Glutamatergic neuron (in vitro differentiated cells): ENCODE measurements at regions not wholly inside any gene's neighbourhood (a gene's known extent, or its start where the extent isn't known, plus 50 kb on each side); places are given as distances from the start of the nearest gene placed in this dataset.
A peak's percentile ranks its signal among the peaks of the same experiment; 100 is the strongest.

Experiments used
- DNase-seq: peaks from one replicate; pipeline ENCODE4 v3.0.0; 2022
- H3K27ac Mint-ChIP-seq: one replicate; pipeline ENCODE4 v1.8.0; 2020; ENCODE audit warnings: mild to moderate bottlenecking, mixed read lengths, inconsistent platforms; ENCODE audit not compliant: unreplicated experiment
- H3K27me3 Mint-ChIP-seq: one replicate; pipeline ENCODE4 v1.8.0; 2020; ENCODE audit warnings: mild to moderate bottlenecking, moderate library complexity, mixed read lengths, inconsistent platforms; ENCODE audit not compliant: unreplicated experiment
- H3K36me3 Mint-ChIP-seq: one replicate; pipeline ENCODE4 v1.8.0; 2020; ENCODE audit warnings: mild to moderate bottlenecking, mixed read lengths, inconsistent platforms; ENCODE audit not compliant: unreplicated experiment
- H3K4me1 Mint-ChIP-seq: one replicate; pipeline ENCODE4 v1.8.0; 2020; ENCODE audit warnings: mild to moderate bottlenecking, low read depth, mixed read lengths, inconsistent platforms; ENCODE audit not compliant: unreplicated experiment
- H3K4me3 Mint-ChIP-seq: one replicate; pipeline ENCODE4 v1.8.0; 2020; ENCODE audit warnings: mild to moderate bottlenecking, mixed read lengths, inconsistent platforms; ENCODE audit not compliant: unreplicated experiment
- H3K9me3 Mint-ChIP-seq: one replicate; pipeline ENCODE4 v1.8.0; 2020; ENCODE audit warnings: mild to moderate bottlenecking, moderate library complexity, mixed read lengths, inconsistent platforms; ENCODE audit not compliant: unreplicated experiment
- TF ChIP-seq, protein P1 (sequence below): fragments of 200-600 bp; sonication (generic); IDR thresholded peaks from one replicate; pipeline ENCODE4 v1.5.0; 2021; ENCODE audit not compliant: partially characterized antibody, unreplicated experiment

DNA sequence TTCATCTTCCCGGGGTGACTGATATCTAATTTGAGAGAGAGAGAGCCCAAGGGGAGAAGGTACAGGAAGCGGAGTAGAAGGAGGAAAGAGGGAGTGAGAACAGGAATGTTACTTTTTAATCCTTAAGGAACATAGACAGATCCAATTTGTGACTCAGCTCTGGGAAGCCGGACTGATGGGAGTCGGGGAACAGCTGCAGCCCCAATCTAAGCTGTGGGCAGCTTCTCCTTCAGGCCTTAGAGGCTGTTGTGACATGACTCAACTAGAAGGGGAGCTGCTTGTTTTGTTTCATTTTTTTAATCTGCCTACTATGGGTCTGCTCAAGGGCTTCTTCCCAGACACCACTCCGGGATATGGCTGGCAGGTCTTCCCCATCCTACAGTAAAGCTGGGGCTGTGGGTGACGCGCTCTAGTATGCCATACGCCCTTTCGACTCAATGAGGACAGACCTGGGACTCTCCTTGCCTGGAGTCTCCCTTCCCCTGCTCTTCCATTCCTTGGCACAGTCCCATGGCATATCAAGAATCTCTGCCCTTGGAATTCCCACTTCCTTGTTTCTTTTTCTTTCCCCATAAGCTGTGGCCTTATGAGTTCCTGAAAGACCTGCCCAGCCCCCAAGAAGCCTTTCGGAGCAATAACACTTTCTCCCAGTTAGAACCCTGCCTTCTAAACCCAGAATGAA, 103.3 kb upstream of the AKIP1 start:
- H3K4me1 Mint-ChIP-seq, result peaks cover 50% of the 10 kb centered on the region
- H3K9me3 Mint-ChIP-seq, result peaks cover 5% of the 10 kb centered on the region
- DNase-seq, result no peak
- no peaks in the 10 kb centered on the region for H3K36me3 Mint-ChIP-seq
- TF ChIP-seq, protein P1, sequence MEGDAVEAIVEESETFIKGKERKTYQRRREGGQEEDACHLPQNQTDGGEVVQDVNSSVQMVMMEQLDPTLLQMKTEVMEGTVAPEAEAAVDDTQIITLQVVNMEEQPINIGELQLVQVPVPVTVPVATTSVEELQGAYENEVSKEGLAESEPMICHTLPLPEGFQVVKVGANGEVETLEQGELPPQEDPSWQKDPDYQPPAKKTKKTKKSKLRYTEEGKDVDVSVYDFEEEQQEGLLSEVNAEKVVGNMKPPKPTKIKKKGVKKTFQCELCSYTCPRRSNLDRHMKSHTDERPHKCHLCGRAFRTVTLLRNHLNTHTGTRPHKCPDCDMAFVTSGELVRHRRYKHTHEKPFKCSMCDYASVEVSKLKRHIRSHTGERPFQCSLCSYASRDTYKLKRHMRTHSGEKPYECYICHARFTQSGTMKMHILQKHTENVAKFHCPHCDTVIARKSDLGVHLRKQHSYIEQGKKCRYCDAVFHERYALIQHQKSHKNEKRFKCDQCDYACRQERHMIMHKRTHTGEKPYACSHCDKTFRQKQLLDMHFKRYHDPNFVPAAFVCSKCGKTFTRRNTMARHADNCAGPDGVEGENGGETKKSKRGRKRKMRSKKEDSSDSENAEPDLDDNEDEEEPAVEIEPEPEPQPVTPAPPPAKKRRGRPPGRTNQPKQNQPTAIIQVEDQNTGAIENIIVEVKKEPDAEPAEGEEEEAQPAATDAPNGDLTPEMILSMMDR, result no peak
- H3K27me3 Mint-ChIP-seq, result no peaks in the 10 kb centered on the region
- peak overlapping the region; percentile 72 for H3K4me3 Mint-ChIP-seq
- peak overlapping the region; percentile 20 for H3K27ac Mint-ChIP-seq

DNA sequence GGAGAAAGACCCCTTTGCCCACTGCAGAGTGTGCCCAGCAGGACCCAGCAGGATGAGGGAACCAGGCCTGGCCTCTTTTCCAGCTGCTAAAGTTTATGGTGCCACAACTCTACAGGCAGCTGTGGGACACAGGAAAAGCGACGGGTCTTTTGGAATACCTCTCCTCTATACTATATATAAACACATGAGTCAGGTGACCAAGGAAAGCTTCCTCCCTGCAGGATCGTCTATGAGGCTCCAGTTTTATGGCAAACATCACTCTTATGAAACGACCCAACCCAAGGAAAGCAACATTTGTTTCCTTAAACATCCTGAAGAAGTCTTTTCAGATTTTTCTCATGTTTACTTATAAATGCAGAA, 102.8 kb upstream of the AKIP1 start:
- Mint-ChIP-seq H3K4me1 (peaks cover 50% of the 10 kb centered on the region), H3K27me3 (no peaks in the 10 kb centered on the region), H3K27ac (no peak overlapping the region), H3K4me3 (peak overlapping the region; percentile 40), H3K9me3 (peaks cover 5% of the 10 kb centered on the region), H3K36me3 (no peaks in the 10 kb centered on the region)
- TF ChIP-seq, protein P1, result no peak
- no peak for DNase-seq

DNA sequence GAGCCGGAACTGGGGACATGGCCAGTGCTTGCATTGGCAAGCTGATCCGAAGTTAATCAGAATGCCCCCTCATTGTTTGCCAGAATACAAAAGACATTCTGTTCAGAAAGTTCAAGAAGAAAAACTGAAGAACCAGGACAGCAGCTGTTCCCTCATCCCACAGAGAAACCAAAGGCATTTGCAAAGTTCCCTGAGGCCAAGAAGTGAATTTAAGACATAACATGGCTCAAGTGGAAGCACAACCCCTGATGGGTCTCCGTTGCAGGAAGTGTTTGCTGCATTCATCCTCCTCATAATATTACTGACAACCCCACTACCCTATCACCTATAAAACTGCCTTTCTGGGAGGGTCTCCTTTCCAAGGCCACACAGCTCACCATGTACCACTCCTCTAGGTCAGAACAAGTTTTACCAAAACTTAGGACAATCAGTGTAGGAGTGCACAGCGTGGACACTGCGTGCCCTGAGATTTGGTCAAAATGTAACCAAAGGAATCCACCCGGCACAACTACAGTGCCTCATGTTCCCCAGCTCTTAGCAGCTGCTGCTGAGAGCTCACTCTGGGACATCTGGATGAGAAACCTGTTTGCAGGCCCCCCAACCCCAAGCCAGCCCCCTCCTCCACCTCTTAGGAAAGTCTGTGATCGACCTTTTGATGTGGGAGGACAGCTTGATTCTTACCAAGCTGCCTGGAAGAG, 101.6 kb upstream of the AKIP1 start:
- no peaks in the 10 kb centered on the region for H3K36me3 Mint-ChIP-seq
- TF ChIP-seq, protein P1, result no peak
- H3K4me3 Mint-ChIP-seq, result peak overlapping the region; percentile 97
- no peak for DNase-seq
- H3K27ac Mint-ChIP-seq, result peak overlapping the region; percentile 95
- peaks cover 50% of the 10 kb centered on the region for H3K4me1 Mint-ChIP-seq
- H3K9me3 Mint-ChIP-seq, result peaks cover 5% of the 10 kb centered on the region
- H3K27me3 Mint-ChIP-seq, result no peaks in the 10 kb centered on the region

DNA sequence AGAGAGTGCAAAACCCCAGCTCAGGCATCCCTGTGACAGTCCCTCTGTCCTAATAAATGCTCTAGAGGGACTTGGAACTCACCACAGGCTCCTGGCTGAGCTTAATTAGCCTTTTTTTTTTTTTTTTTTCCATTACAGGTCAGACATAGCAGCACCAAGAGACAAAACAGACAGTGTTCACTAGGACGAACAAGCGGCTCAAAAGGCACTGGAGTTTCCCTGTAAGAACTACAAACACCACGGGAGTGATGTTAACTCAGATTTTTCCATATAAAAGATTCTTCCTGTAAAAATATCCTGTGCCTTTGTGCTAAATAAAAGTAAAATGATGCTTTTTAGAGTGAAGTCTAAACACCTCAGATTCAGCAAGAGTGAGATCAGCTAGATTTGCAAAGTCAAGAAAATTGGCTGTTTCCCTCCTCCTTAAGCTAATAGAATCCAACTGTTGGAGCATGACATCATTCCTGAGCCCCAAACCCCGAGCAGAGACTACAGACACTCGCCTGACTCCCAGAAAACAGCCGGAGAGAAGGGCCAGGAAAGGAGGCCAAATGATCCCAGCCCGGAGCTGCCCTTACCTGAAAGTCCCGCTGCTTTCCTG, 101.0 kb upstream of the AKIP1 start:
- Mint-ChIP-seq H3K4me3 (peak overlapping the region; percentile 97), H3K4me1 (peaks cover 50% of the 10 kb centered on the region), H3K27ac (peak overlapping the region; percentile 95), H3K9me3 (peaks cover 5% of the 10 kb centered on the region), H3K36me3 (no peaks in the 10 kb centered on the region), H3K27me3 (no peaks in the 10 kb centered on the region)
- TF ChIP-seq, protein P1, result no peak
- no peak for DNase-seq
